Spleen (tissue), 11 donors: ENCODE measurements at regions not wholly inside any gene's neighbourhood (a gene's known extent, or its start where the extent isn't known, plus 50 kb on each side); places are given as distances from the start of the nearest gene placed in this dataset.

Experiments used
- DNase-seq: peaks from one replicate; pipeline ENCODE4 v3.0.0-alpha.2; 2020
- H3K27ac ChIP-seq, 8 donors: fragments of 200-600 bp; sonication (generic) in 7 of 8; 1 replicate in 4 of 8; 2 replicates in 4 of 8; pipeline versions ENCODE4 v1.5.0 to v1.8.0; 2016 to 2021; ENCODE audit warnings: inconsistent platforms in 4 of 8, mild to moderate bottlenecking in 4 of 8, moderate library complexity in 1 of 8
- H3K27me3 ChIP-seq, 7 donors: fragments of 200-600 bp; sonication (generic) in 6 of 7; replicated peaks in 1 of 7; 1 replicate in 4 of 7; 2 replicates in 3 of 7; pipeline versions ENCODE4 v1.5.0 to v1.8.0; 2016 to 2021; ENCODE audit warnings: inconsistent platforms in 3 of 7, mild to moderate bottlenecking in 1 of 7
- H3K36me3 ChIP-seq, 6 donors: fragments of 200-600 bp; sonication (generic) in 5 of 6; 1 replicate in 4 of 6; 2 replicates in 2 of 6; pipeline versions ENCODE4 v1.5.0 to v1.8.0; 2016 to 2021; ENCODE audit warnings: inconsistent platforms in 2 of 6
- H3K4me1 ChIP-seq, 6 donors: fragments of 200-600 bp; sonication (generic) in 5 of 6; 1 replicate in 3 of 6; 2 replicates in 3 of 6; pipeline versions ENCODE4 v1.5.0 to v1.8.0; 2016 to 2021; ENCODE audit warnings: inconsistent platforms in 3 of 6
- H3K4me3 ChIP-seq, 8 donors: fragments of 200-600 bp; sonication (generic) in 7 of 8; 1 replicate in 4 of 8; 2 replicates in 4 of 8; pipeline versions ENCODE4 v1.5.0 to v1.8.0; 2016 to 2021; ENCODE audit warnings: inconsistent platforms in 4 of 8, mild to moderate bottlenecking in 4 of 8, moderate library complexity in 2 of 8
- H3K9me3 ChIP-seq, 8 donors: fragments of 200-600 bp; sonication (generic) in 7 of 8; 1 replicate in 4 of 8; 2 replicates in 4 of 8; pipeline versions ENCODE4 v1.5.0 to v1.8.0; 2016 to 2021; ENCODE audit warnings: inconsistent platforms in 4 of 8
- CTCF ChIP-seq, 11 experiments: fragments of 200-600 bp in 7 of 11; fragments of 450-650 bp in 4 of 11; sonication (generic) in 4 of 11; IDR thresholded peaks in 8 of 11; conservative IDR thresholded peaks in 3 of 11; 1 replicate in 7 of 11; 2 replicates in 4 of 11; pipeline versions ENCODE4 v1.4.0 to v1.8.0; 2016 to 2021; ENCODE audit warnings: antibody characterized with exemption in 11 of 11, inconsistent platforms in 4 of 11, mild to moderate bottlenecking in 1 of 11
- POLR2A ChIP-seq, 3 donors: fragments of 450-650 bp; IDR thresholded peaks; one replicate each; pipeline ENCODE4 v1.5.1; 2017; ENCODE audit warnings: antibody characterized with exemption in 3 of 3, mild to moderate bottlenecking in 1 of 3
- POLR2AphosphoS5 ChIP-seq, 3 donors: sonication (generic); formaldehyde crosslinking; IDR thresholded peaks; one replicate each; pipeline ENCODE4 v1.5.1; 2017; ENCODE audit warnings: antibody characterized with exemption in 3 of 3
- WGBS, 5 donors: extraction: QIAGEN DNeasy Blood & Tissue Kit in 3 of 5; methylation state at CpG; one replicate each; pipeline versions ENCODE4 v1.1.5 to v1.1.7; 2013 to 2018; 5-methylcytosine and 5-hydroxymethylcytosine counted together
- intact Hi-C: fragments of 100-400 bp; cut with DNase I; formaldehyde crosslinking; loops from one replicate; pipeline ENCODE4 v1.15.0; 2023; ENCODE audit warnings: low total_unique reads
- donor health status: healthy with polysubstance abuse.
- donor health status: DM: no; HTN: no; CAD: no; lungs with moderate emphysema.
- donor health status: DM: no; HTN: no; CAD: no.
- donor health status: Bipolar disorder and iron deficiency.
- donor health status: healthy.
- donor health status: DM: no; HTN: no; CAD: no.
- donor health status: DM: yes; HTN: yes; CAD: no.

GRCh38 chr7:155164316-155164715 lies 94.2 kb downstream of the HTR5A start:
- WGBS, 5 donors, result 80 to 90% (median 88%) methylated on average over 8 of the region's 8 CpGs
- no peak for DNase-seq
- Histone ChIP-seq H3K4me3 (no peak overlapping the region), H3K36me3 (no peaks in the 10 kb centered on the region), H3K27me3 (peaks cover 0 to 30% (median 0%) of the 10 kb centered on the region in 7 donors), H3K9me3 (no peaks in the 10 kb centered on the region), H3K27ac (no peak overlapping the region), H3K4me1 (no peaks in the 10 kb centered on the region)
- no peak for TF ChIP-seq POLR2AphosphoS5 (IDR thresholded peaks at IDR 0.05)
- TF ChIP-seq POLR2A (IDR thresholded peaks at IDR 0.05), result no peak
- TF ChIP-seq CTCF (IDR thresholded peaks at IDR 0.05 in 8 of 11, conservative IDR thresholded peaks at IDR 0.05 in 3 of 11), result no peak
- intact Hi-C loops, result no loop called here

- no peaks in the 10 kb centered on the region for H3K9me3 ChIP-seq
- no peaks in the 10 kb centered on the region for H3K36me3 ChIP-seq
- TF ChIP-seq POLR2A (IDR thresholded peaks at IDR 0.05) (no peak), POLR2AphosphoS5 (IDR thresholded peaks at IDR 0.05) (no peak), CTCF (IDR thresholded peaks at IDR 0.05 in 8 of 11, conservative IDR thresholded peaks at IDR 0.05 in 3 of 11) (no peak)
- no peak overlapping the region for H3K4me3 ChIP-seq
- 70 to 91% (median 84%) methylated on average over 6 to 11 of the region's 11 CpGs for WGBS, 5 donors
- intact Hi-C loops, result no loop called here
- no peak overlapping the region for H3K27ac ChIP-seq
- no peak for DNase-seq
- peaks cover 0 to 33% (median 0%) of the 10 kb centered on the region in 7 donors for H3K27me3 ChIP-seq
- no peaks in the 10 kb centered on the region for H3K4me1 ChIP-seq
Observed at GRCh38 chr7:155166108-155166507, 96.0 kb downstream of the HTR5A start.

- no peaks in the 10 kb centered on the region for H3K9me3 ChIP-seq
- peaks cover 0 to 28% (median 0%) of the 10 kb centered on the region in 7 donors for H3K27me3 ChIP-seq
- intact Hi-C loops, result no loop called here
- no peak overlapping the region for H3K27ac ChIP-seq
- 58 to 93% (median 84%) methylated on average over 19 to 28 of the region's 28 CpGs for WGBS, 5 donors
- DNase-seq, result no peak
- H3K4me1 ChIP-seq, result no peaks in the 10 kb centered on the region
- H3K36me3 ChIP-seq, result no peaks in the 10 kb centered on the region
- TF ChIP-seq POLR2A (IDR thresholded peaks at IDR 0.05) (no peak), CTCF (IDR thresholded peaks at IDR 0.05 in 8 of 11, conservative IDR thresholded peaks at IDR 0.05 in 3 of 11) (no peak), POLR2AphosphoS5 (IDR thresholded peaks at IDR 0.05) (no peak)
- no peak overlapping the region for H3K4me3 ChIP-seq
Observed at GRCh38 chr7:155166673-155167370, 96.7 kb downstream of the HTR5A start.

- H3K4me1 ChIP-seq, result no peaks in the 10 kb centered on the region
- WGBS, 5 donors, result 66 to 85% (median 77%) methylated on average over 19 of the region's 19 CpGs
- no peak overlapping the region for H3K4me3 ChIP-seq
- H3K9me3 ChIP-seq, result no peaks in the 10 kb centered on the region
- DNase-seq, result no peak
- intact Hi-C loops, result no loop called here
- H3K27me3 ChIP-seq, result peaks cover 0 to 28% (median 0%) of the 10 kb centered on the region in 7 donors
- no peak overlapping the region for H3K27ac ChIP-seq
- TF ChIP-seq POLR2AphosphoS5 (IDR thresholded peaks at IDR 0.05) (no peak), POLR2A (IDR thresholded peaks at IDR 0.05) (no peak), CTCF (IDR thresholded peaks at IDR 0.05 in 8 of 11, conservative IDR thresholded peaks at IDR 0.05 in 3 of 11) (no peak)
- no peaks in the 10 kb centered on the region for H3K36me3 ChIP-seq
Observed at GRCh38 chr7:155167706-155168365, 97.7 kb downstream of the HTR5A start.
